ENCODE measurements at regions not wholly inside any gene's neighbourhood (a gene's known extent, or its start where the extent isn't known, plus 50 kb on each side); places are given as distances from the start of the nearest gene placed in this dataset.

DNA sequence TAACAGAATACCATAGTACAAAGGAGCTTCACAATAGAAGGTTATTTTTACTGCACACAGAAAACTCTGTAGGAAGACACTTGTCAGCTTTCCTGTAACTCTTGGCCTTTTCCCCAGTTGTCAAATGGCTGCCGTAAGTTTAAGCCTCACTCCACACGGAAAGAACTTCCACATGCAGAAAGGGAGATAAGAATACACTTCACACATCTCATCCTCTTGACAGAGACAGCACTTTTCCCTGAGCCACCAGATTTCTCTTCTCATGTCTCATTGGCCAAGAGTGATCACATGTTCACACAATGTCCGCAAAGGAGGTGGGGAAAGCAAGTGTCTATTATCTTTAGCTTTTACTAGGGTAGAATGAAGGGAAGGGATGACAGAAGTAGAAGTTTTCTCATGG, 540.7 kb downstream of the HAO1 start:
- Histone ChIP-seq H3K4me1 (ENCODE audit: insufficient read depth, low read length, poor library complexity, severe bottlenecking) (no peaks in the 10 kb centered on the region), H3F3A (ENCODE audit: low read depth) (no peaks in the 10 kb centered on the region), H3K9me3 (ENCODE audit: insufficient read depth, low read depth, low read length) (no peaks in the 10 kb centered on the region), H3K79me2 (ENCODE audit: insufficient read depth, low read length) (no peaks in the 10 kb centered on the region), H3K4me2 (ENCODE audit: low read depth, low read length, poor library complexity, severe bottlenecking) (no peak overlapping the region), H2AFZ (ENCODE audit: low read length) (peak overlapping the region; percentile 19; the same call in 1 of the 2 replicates), H3K4me3 (ENCODE audit: low read length, poor library complexity, severe bottlenecking) (no peak overlapping the region), H4K20me1 (ENCODE audit: insufficient read depth, low read length, poor library complexity, severe bottlenecking) (no peaks in the 10 kb centered on the region), H3K9ac (ENCODE audit: low read depth, low read length, poor library complexity, severe bottlenecking) (no peak overlapping the region), H3K36me3 (ENCODE audit: insufficient read depth, low read length) (no peaks in the 10 kb centered on the region), H3K9me2 (replicated peaks; ENCODE audit: low read depth, low read length) (no peaks in the 10 kb centered on the region), H3K27me3 (ENCODE audit: insufficient read depth, low read length, poor library complexity, severe bottlenecking) (no peaks in the 10 kb centered on the region)
- TF ChIP-seq, protein P1, sequence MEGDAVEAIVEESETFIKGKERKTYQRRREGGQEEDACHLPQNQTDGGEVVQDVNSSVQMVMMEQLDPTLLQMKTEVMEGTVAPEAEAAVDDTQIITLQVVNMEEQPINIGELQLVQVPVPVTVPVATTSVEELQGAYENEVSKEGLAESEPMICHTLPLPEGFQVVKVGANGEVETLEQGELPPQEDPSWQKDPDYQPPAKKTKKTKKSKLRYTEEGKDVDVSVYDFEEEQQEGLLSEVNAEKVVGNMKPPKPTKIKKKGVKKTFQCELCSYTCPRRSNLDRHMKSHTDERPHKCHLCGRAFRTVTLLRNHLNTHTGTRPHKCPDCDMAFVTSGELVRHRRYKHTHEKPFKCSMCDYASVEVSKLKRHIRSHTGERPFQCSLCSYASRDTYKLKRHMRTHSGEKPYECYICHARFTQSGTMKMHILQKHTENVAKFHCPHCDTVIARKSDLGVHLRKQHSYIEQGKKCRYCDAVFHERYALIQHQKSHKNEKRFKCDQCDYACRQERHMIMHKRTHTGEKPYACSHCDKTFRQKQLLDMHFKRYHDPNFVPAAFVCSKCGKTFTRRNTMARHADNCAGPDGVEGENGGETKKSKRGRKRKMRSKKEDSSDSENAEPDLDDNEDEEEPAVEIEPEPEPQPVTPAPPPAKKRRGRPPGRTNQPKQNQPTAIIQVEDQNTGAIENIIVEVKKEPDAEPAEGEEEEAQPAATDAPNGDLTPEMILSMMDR (conservative IDR thresholded peaks at IDR 0.05; ENCODE audit: low read length) = no peak
- no peak for TF ChIP-seq EZH2phosphoT487 (IDR thresholded peaks at IDR 0.05; ENCODE audit: borderline replicate concordance)

DNA sequence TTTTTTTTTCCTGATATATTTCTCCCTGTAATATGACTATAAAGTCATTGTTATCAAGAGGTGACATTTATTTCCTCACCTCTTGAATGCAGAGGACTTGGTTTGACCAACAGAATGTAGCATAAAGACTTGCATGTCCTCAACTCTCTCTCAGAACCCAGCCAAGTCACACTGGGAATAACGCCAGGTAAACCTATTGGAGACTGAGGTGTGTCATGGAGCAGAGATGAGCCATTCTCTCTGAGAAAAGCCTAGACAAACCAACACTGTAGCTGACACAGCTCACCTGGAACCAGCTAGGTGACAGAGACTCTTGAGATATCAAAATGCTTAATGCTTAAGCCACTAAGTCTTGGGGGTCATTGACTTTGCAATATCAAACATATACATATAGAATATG, 533.6 kb downstream of the HAO1 start:
- H3K4me2 ChIP-seq (ENCODE audit: low read depth, low read length, poor library complexity, severe bottlenecking) = no peak overlapping the region
- H3K36me3 ChIP-seq (ENCODE audit: insufficient read depth, low read length) = no peaks in the 10 kb centered on the region
- H4K20me1 ChIP-seq (ENCODE audit: insufficient read depth, low read length, poor library complexity, severe bottlenecking) = no peaks in the 10 kb centered on the region
- no peak overlapping the region for H2AFZ ChIP-seq (ENCODE audit: low read length)
- TF ChIP-seq EZH2phosphoT487 (IDR thresholded peaks at IDR 0.05; ENCODE audit: borderline replicate concordance) = no peak
- TF ChIP-seq, protein P1 (conservative IDR thresholded peaks at IDR 0.05; ENCODE audit: low read length) = no peak
- no peaks in the 10 kb centered on the region for H3K4me1 ChIP-seq (ENCODE audit: insufficient read depth, low read length, poor library complexity, severe bottlenecking)
- no peaks in the 10 kb centered on the region for H3K9me2 ChIP-seq (replicated peaks; ENCODE audit: low read depth, low read length)
- H3K27me3 ChIP-seq (ENCODE audit: insufficient read depth, low read length, poor library complexity, severe bottlenecking) = no peaks in the 10 kb centered on the region
- no peaks in the 10 kb centered on the region for H3K9me3 ChIP-seq (ENCODE audit: insufficient read depth, low read depth, low read length)
- no peak overlapping the region for H3K9ac ChIP-seq (ENCODE audit: low read depth, low read length, poor library complexity, severe bottlenecking)
- no peak overlapping the region for H3K4me3 ChIP-seq (ENCODE audit: low read length, poor library complexity, severe bottlenecking)
- H3K79me2 ChIP-seq (ENCODE audit: insufficient read depth, low read length) = no peaks in the 10 kb centered on the region
- no peaks in the 10 kb centered on the region for H3F3A ChIP-seq (ENCODE audit: low read depth)

DNA sequence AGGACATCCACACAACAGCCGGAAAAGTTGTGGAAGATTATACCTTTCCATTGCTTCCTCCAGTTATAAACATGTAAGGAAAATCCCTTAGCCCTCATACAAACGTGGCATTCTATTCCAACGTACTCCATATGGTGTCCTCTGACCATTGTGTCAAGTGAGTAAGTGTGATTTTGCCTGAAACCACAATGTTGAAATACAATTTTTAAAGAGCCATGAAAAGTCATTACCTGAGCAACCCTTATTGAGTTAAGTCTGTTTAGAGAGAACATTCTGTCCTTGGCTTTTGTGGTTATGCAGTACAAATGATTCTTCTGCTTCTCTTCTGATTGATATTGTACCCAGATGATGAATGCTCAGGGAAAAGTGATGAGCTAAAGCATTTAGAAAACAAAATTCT, 530.1 kb downstream of the HAO1 start:
- no peaks in the 10 kb centered on the region for H3K79me2 ChIP-seq (ENCODE audit: insufficient read depth, low read length)
- no peaks in the 10 kb centered on the region for H3K4me1 ChIP-seq (ENCODE audit: insufficient read depth, low read length, poor library complexity, severe bottlenecking)
- no peaks in the 10 kb centered on the region for H3F3A ChIP-seq (ENCODE audit: low read depth)
- no peak overlapping the region for H2AFZ ChIP-seq (ENCODE audit: low read length)
- H4K20me1 ChIP-seq (ENCODE audit: insufficient read depth, low read length, poor library complexity, severe bottlenecking) = no peaks in the 10 kb centered on the region
- H3K9me3 ChIP-seq (ENCODE audit: insufficient read depth, low read depth, low read length) = no peaks in the 10 kb centered on the region
- H3K9ac ChIP-seq (ENCODE audit: low read depth, low read length, poor library complexity, severe bottlenecking) = no peak overlapping the region
- no peaks in the 10 kb centered on the region for H3K36me3 ChIP-seq (ENCODE audit: insufficient read depth, low read length)
- no peaks in the 10 kb centered on the region for H3K27me3 ChIP-seq (ENCODE audit: insufficient read depth, low read length, poor library complexity, severe bottlenecking)
- no peak overlapping the region for H3K4me2 ChIP-seq (ENCODE audit: low read depth, low read length, poor library complexity, severe bottlenecking)
- no peak overlapping the region for H3K4me3 ChIP-seq (ENCODE audit: low read length, poor library complexity, severe bottlenecking)
- TF ChIP-seq, protein P1 (conservative IDR thresholded peaks at IDR 0.05; ENCODE audit: low read length) = no peak
- no peak for TF ChIP-seq EZH2phosphoT487 (IDR thresholded peaks at IDR 0.05; ENCODE audit: borderline replicate concordance)
- no peaks in the 10 kb centered on the region for H3K9me2 ChIP-seq (replicated peaks; ENCODE audit: low read depth, low read length)
